Naive thymus-derived CD4-positive, alpha-beta T cell (primary cell): ENCODE measurements at regions not wholly inside any gene's neighbourhood (a gene's known extent, or its start where the extent isn't known, plus 50 kb on each side); places are given as distances from the start of the nearest gene placed in this dataset.

Experiments used
- ATAC-seq: fragments of 150-1000 bp; cut with Tn5 transposase; 2 replicates; pipeline ENCODE4 v1.10.0; 2021; ENCODE audit warnings: mild to moderate bottlenecking, moderate library complexity
- CTCF ChIA-PET: fragments of 350-600 bp; sonication (Branson Sonifier 250); formaldehyde crosslinking; loops from one replicate; lab custom pipeline; 2021; ENCODE audit warnings: antibody characterized with exemption; lab: Charles Lee
- POLR2A ChIA-PET: fragments of 350-600 bp; sonication (Branson Sonifier 250); formaldehyde crosslinking; loops from one replicate; lab custom pipeline; 2021; ENCODE audit warnings: antibody characterized with exemption, inconsistent platforms; lab: Charles Lee
- DNase-seq, 9 donors: peaks; one replicate each; pipeline versions ENCODE4 v3.0.0 to v3.0.0-alpha.2; 2020 to 2022; ENCODE audit warnings: mixed read lengths in 1 of 9
- H3K27ac ChIP-seq: one replicate; pipeline ENCODE4 v1.7.0; 2013; ENCODE audit warnings: mild to moderate bottlenecking, low read depth, low read length, moderate library complexity
- H3K27me3 ChIP-seq, 2 donors: one replicate each; pipeline ENCODE4 v1.7.0; 2013; ENCODE audit warnings: low read length in 2 of 2, mild to moderate bottlenecking in 2 of 2, moderate library complexity in 2 of 2; ENCODE audit not compliant: control insufficient read depth in 2 of 2, insufficient read depth in 2 of 2
- H3K36me3 ChIP-seq, 3 experiments: 1 replicate in 2 of 3; 2 replicates in 1 of 3; pipeline ENCODE4 v1.7.0; 2013; ENCODE audit warnings: low read length in 3 of 3, mild to moderate bottlenecking in 3 of 3, moderate library complexity in 1 of 3; ENCODE audit not compliant: insufficient read depth in 3 of 3, control insufficient read depth in 2 of 3
- H3K4me1 ChIP-seq, 2 donors: one replicate each; pipeline ENCODE4 v1.7.0; 2013; ENCODE audit warnings: low read length in 2 of 2, mild to moderate bottlenecking in 2 of 2, moderate library complexity in 1 of 2; ENCODE audit not compliant: control insufficient read depth in 2 of 2, insufficient read depth in 2 of 2
- H3K4me3 ChIP-seq: 2 replicates; pipeline ENCODE4 v1.7.0; 2013; ENCODE audit warnings: mild to moderate bottlenecking, low read length
- H3K9me3 ChIP-seq, 3 experiments: 1 replicate in 2 of 3; 2 replicates in 1 of 3; pipeline ENCODE4 v1.7.0; 2013; ENCODE audit warnings: low read length in 3 of 3; ENCODE audit not compliant: control insufficient read depth in 2 of 3
- H3K27ac Mint-ChIP-seq, 9 donors: one replicate each; pipeline ENCODE4 v1.8.0; 2020 to 2022; ENCODE audit warnings: mixed read lengths in 9 of 9, mild to moderate bottlenecking in 8 of 9, moderate library complexity in 5 of 9, inconsistent platforms in 2 of 9
- H3K27me3 Mint-ChIP-seq, 5 donors: one replicate each; pipeline ENCODE4 v1.8.0; 2021 to 2022; ENCODE audit warnings: mixed read lengths in 5 of 5, mild to moderate bottlenecking in 1 of 5
- H3K36me3 Mint-ChIP-seq, 5 donors: one replicate each; pipeline ENCODE4 v1.8.0; 2020 to 2022; ENCODE audit warnings: mixed read lengths in 5 of 5, mild to moderate bottlenecking in 3 of 5, inconsistent platforms in 1 of 5
- H3K4me1 Mint-ChIP-seq, 7 donors: one replicate each; pipeline ENCODE4 v1.8.0; 2020 to 2022; ENCODE audit warnings: mixed read lengths in 7 of 7, mild to moderate bottlenecking in 3 of 7, inconsistent platforms in 1 of 7
- H3K4me3 Mint-ChIP-seq, 10 donors: one replicate each; pipeline ENCODE4 v1.8.0; 2020 to 2022; ENCODE audit warnings: mild to moderate bottlenecking in 10 of 10, mixed read lengths in 10 of 10, moderate library complexity in 6 of 10, inconsistent platforms in 2 of 10
- H3K9me3 Mint-ChIP-seq, 11 donors: one replicate each; pipeline ENCODE4 v1.8.0; 2020 to 2022; ENCODE audit warnings: mixed read lengths in 11 of 11, mild to moderate bottlenecking in 4 of 11, inconsistent platforms in 1 of 11, moderate library complexity in 1 of 11
- intact Hi-C, 2 donors: fragments of 100-400 bp; cut with micrococcal nuclease; formaldehyde crosslinking; loops; one replicate each; pipeline ENCODE4 v1.15.1; 2023

DNA sequence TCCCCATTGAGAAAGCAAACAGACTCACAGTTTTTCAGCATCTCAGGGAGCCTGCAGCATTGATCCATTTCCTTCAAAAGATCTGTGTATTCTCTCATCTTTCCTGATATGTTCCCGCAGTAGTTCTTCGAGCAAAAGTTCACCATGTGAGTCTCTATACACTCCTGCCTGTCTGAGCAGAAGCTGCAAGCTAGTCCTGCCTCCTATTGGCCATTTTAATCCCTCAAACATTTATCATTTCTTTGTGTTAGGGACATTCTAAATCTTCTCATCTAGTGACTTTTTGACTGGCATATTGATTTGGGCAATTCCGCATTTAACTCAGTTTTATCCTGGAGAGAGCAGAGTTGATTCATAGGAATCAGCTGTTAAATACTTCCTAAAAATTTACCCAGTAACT is 660.4 kb upstream of the KLF12 start:
- Mint-ChIP-seq H3K36me3 (no peaks in the 10 kb centered on the region), H3K27ac (no peak overlapping the region), H3K4me3 (no peak overlapping the region), H3K9me3 (peaks cover 0 to 17% (median under 1%) of the 10 kb centered on the region in 11 donors), H3K4me1 (no peaks in the 10 kb centered on the region), H3K27me3 (peaks cover 0 to 57% (median 24%) of the 10 kb centered on the region in 5 donors)
- Histone ChIP-seq H3K9me3 (no peaks in the 10 kb centered on the region), H3K4me1 (no peaks in the 10 kb centered on the region), H3K27me3 (no peaks in the 10 kb centered on the region), H3K36me3 (no peaks in the 10 kb centered on the region), H3K4me3 (no peak overlapping the region), H3K27ac (no peak overlapping the region)
- POLR2A ChIA-PET: no interaction called here
- ATAC-seq: no peak
- CTCF ChIA-PET: no interaction called here
- intact Hi-C loops: no loop called here
- DNase-seq: no peak

- Mint-ChIP-seq H3K27me3 (peaks cover 0 to 55% (median 24%) of the 10 kb centered on the region in 5 donors), H3K36me3 (no peaks in the 10 kb centered on the region), H3K27ac (no peak overlapping the region), H3K4me1 (no peaks in the 10 kb centered on the region), H3K9me3 (peaks cover 0 to 17% (median 0%) of the 10 kb centered on the region in 11 donors), H3K4me3 (no peak overlapping the region)
- Histone ChIP-seq H3K27ac (no peak overlapping the region), H3K9me3 (no peaks in the 10 kb centered on the region), H3K4me3 (no peak overlapping the region), H3K27me3 (no peaks in the 10 kb centered on the region), H3K36me3 (no peaks in the 10 kb centered on the region), H3K4me1 (no peaks in the 10 kb centered on the region)
- intact Hi-C loops: no loop called here
- CTCF ChIA-PET: interaction anchor here (0.5 kb wide), 1 partner anchor 582 kb away, joined by 3 read pairs; no protein-coding TSS in a partner anchor
- POLR2A ChIA-PET: no interaction called here
- no peak for DNase-seq
- ATAC-seq: no peak
These were observed 659.9 kb upstream of the KLF12 start for GRCh38 chr13:74794147-74794546.

DNA sequence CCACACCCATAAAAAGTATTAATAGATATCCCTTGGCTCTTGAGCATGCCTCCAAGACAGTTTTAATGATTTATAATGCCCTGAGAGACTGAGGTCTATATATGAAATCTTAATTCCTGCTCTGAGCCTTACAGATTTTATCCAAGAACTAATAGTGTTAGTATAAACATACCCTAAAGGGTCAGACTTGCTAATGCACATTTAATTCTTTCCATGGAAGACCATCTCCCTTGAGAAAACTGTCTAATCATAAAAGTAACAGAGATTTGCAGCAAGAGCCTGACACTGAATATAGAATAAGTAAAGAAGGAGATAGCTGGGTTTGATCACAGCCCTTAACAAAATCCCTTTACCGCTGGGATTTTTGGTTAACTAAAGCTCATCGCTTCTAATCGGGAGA is 650.8 kb upstream of the KLF12 start:
- H3K4me3 Mint-ChIP-seq: no peak overlapping the region
- ATAC-seq (no peak), DNase-seq (no peak)
- Histone ChIP-seq H3K36me3 (no peaks in the 10 kb centered on the region), H3K4me3 (no peak overlapping the region), H3K27me3 (no peaks in the 10 kb centered on the region), H3K27ac (no peak overlapping the region), H3K4me1 (no peaks in the 10 kb centered on the region), H3K9me3 (no peaks in the 10 kb centered on the region)
- peaks cover 0 to 6% (median 0%) of the 10 kb centered on the region in 5 donors for H3K27me3 Mint-ChIP-seq
- ChIA-PET CTCF (no interaction called here), POLR2A (no interaction called here)
- no peak overlapping the region for H3K27ac Mint-ChIP-seq
- intact Hi-C loops: no loop called here
- H3K4me1 Mint-ChIP-seq: no peaks in the 10 kb centered on the region
- H3K9me3 Mint-ChIP-seq: no peaks in the 10 kb centered on the region
- no peaks in the 10 kb centered on the region for H3K36me3 Mint-ChIP-seq

- Histone ChIP-seq H3K27ac (no peak overlapping the region), H3K36me3 (no peaks in the 10 kb centered on the region), H3K4me3 (no peak overlapping the region), H3K9me3 (no peaks in the 10 kb centered on the region), H3K27me3 (no peaks in the 10 kb centered on the region), H3K4me1 (no peaks in the 10 kb centered on the region)
- Mint-ChIP-seq H3K27ac (no peak overlapping the region), H3K4me3 (no peak overlapping the region), H3K27me3 (peaks cover 0 to 13% (median 3%) of the 10 kb centered on the region in 5 donors), H3K4me1 (no peaks in the 10 kb centered on the region), H3K9me3 (no peaks in the 10 kb centered on the region), H3K36me3 (no peaks in the 10 kb centered on the region)
- POLR2A ChIA-PET: no interaction called here
- intact Hi-C loops: no loop called here
- ATAC-seq (no peak), DNase-seq (no peak)
- CTCF ChIA-PET: no interaction called here
These were observed 644.7 kb upstream of the KLF12 start for GRCh38 chr13:74778946-74779345.

GRCh38 chr13:74778087-74778486 is 643.9 kb upstream of the KLF12 start:
- no peaks in the 10 kb centered on the region for H3K9me3 Mint-ChIP-seq
- H3K27ac Mint-ChIP-seq: no peak overlapping the region
- POLR2A ChIA-PET: no interaction called here
- no peaks in the 10 kb centered on the region for H3K4me1 Mint-ChIP-seq
- no peaks in the 10 kb centered on the region for H3K36me3 Mint-ChIP-seq
- no peak for DNase-seq
- no peaks in the 10 kb centered on the region for H3K27me3 ChIP-seq
- H3K4me3 Mint-ChIP-seq: no peak overlapping the region
- no peaks in the 10 kb centered on the region for H3K36me3 ChIP-seq
- H3K4me1 ChIP-seq: no peaks in the 10 kb centered on the region
- no peaks in the 10 kb centered on the region for H3K9me3 ChIP-seq
- H3K27me3 Mint-ChIP-seq: peaks cover 0 to 18% (median 8%) of the 10 kb centered on the region in 5 donors
- H3K4me3 ChIP-seq: no peak overlapping the region
- intact Hi-C loops: no loop called here
- no peak for ATAC-seq
- CTCF ChIA-PET: no interaction called here
- no peak overlapping the region for H3K27ac ChIP-seq

DNA sequence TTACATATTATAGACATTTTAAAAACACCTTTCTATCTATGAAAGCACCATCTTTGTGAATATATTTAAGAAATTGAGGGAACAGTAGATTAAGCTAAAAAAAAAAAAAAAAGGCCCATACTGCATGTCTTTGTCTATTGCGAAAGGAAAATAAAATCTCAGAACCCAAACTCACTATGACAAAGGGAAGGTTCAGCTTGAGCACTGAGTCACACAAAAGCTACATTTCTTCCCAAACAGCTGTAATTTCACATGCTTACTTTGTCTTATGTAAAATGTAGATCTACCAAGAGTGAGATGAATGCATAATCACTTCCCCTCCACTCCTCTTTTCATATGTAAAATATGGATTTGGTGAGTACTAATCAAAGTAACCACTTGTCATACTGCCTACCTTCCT is 640.1 kb upstream of the KLF12 start:
- Mint-ChIP-seq H3K9me3 (no peaks in the 10 kb centered on the region), H3K4me1 (no peaks in the 10 kb centered on the region), H3K4me3 (no peak overlapping the region), H3K27me3 (peaks cover 0 to 18% (median 12%) of the 10 kb centered on the region in 5 donors), H3K36me3 (no peaks in the 10 kb centered on the region), H3K27ac (no peak overlapping the region)
- ATAC-seq (no peak), DNase-seq (no peak)
- CTCF ChIA-PET: no interaction called here
- no peak overlapping the region for H3K4me3 ChIP-seq
- POLR2A ChIA-PET: no interaction called here
- H3K27me3 ChIP-seq: no peaks in the 10 kb centered on the region
- no peak overlapping the region for H3K27ac ChIP-seq
- no peaks in the 10 kb centered on the region for H3K9me3 ChIP-seq
- H3K36me3 ChIP-seq: no peaks in the 10 kb centered on the region
- no peaks in the 10 kb centered on the region for H3K4me1 ChIP-seq
- intact Hi-C loops: no loop called here

DNA sequence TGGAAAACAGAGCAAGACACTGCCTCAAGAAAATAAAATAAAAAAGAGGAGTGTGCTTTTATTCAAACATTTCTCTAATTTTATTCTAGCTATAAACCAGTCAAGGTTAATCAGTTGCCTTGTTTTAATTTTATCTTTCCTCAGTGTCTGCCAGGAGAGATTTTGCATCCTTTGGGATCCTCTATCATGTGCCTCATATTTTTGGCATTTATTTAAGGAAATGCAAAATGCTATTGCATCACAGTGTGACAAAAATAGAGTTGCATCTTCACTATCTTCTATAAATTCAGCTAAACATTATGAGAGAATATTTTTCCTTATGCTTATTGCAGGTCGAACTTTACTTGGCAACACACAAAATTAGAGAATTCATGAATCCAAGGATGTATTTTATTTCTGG is 639.0 kb upstream of the KLF12 start:
- Histone ChIP-seq H3K9me3 (no peaks in the 10 kb centered on the region), H3K4me1 (no peaks in the 10 kb centered on the region), H3K27ac (no peak overlapping the region), H3K27me3 (no peaks in the 10 kb centered on the region), H3K4me3 (no peak overlapping the region), H3K36me3 (no peaks in the 10 kb centered on the region)
- no peaks in the 10 kb centered on the region for H3K9me3 Mint-ChIP-seq
- ChIA-PET CTCF (no interaction called here), POLR2A (no interaction called here)
- ATAC-seq (no peak), DNase-seq (no peak)
- intact Hi-C loops: no loop called here
- H3K27me3 Mint-ChIP-seq: peaks cover 0 to 22% (median 12%) of the 10 kb centered on the region in 5 donors
- H3K4me1 Mint-ChIP-seq: no peaks in the 10 kb centered on the region
- H3K36me3 Mint-ChIP-seq: no peaks in the 10 kb centered on the region
- no peak overlapping the region for H3K4me3 Mint-ChIP-seq
- H3K27ac Mint-ChIP-seq: no peak overlapping the region
